GM12865 (cell line): ENCODE measurements at regions not wholly inside any gene's neighbourhood (a gene's known extent, or its start where the extent isn't known, plus 50 kb on each side); places are given as distances from the start of the nearest gene placed in this dataset.

ENCODE experiments used
- DNase-seq: peaks from one replicate; pipeline ENCODE4 v3.0.0; 2010; ENCODE audit warnings: low read depth
- H3K4me3 ChIP-seq: 2 replicates; pipeline ENCODE4 v1.5.1; 2011; ENCODE audit warnings: mild to moderate bottlenecking, low read depth, low read length, control low read depth
- CTCF ChIP-seq: IDR thresholded peaks from 2 replicates; pipeline ENCODE4 v1.5.1; 2011; ENCODE audit warnings: low read length, control low read depth, low read depth, inconsistent platforms; ENCODE audit not compliant: insufficient read depth; ENCODE audit errors: missing control alignments

- no peak for DNase-seq
- no peak overlapping the region for H3K4me3 ChIP-seq
- TF ChIP-seq CTCF: no peak
These were observed 84.7 kb downstream of the SCN11A start for GRCh38 chr3:38966811-38967692.

GRCh38 chr3:38964646-38965045, 87.1 kb downstream of the SCN11A start:
- no peak for DNase-seq
- no peak for TF ChIP-seq CTCF
- no peak overlapping the region for H3K4me3 ChIP-seq

- DNase-seq: no peak
- no peak overlapping the region for H3K4me3 ChIP-seq
- no peak for TF ChIP-seq CTCF
These were observed 87.5 kb downstream of the SCN11A start for GRCh38 chr3:38964204-38964603.

GRCh38 chr3:38960953-38961622, 90.7 kb downstream of the SCN11A start:
- peak; percentile 47 for TF ChIP-seq CTCF
- peak; percentile 39 for DNase-seq
- no peak overlapping the region for H3K4me3 ChIP-seq

- no peak for TF ChIP-seq CTCF
- H3K4me3 ChIP-seq: no peak overlapping the region
- no peak for DNase-seq
These were observed 91.6 kb downstream of the SCN11A start for GRCh38 chr3:38960042-38960622.

GRCh38 chr3:38958026-38958720, 93.6 kb downstream of the SCN11A start:
- TF ChIP-seq CTCF: no peak
- no peak for DNase-seq
- H3K4me3 ChIP-seq: no peak overlapping the region
